HepG2 (cell line): ENCODE measurements at regions not wholly inside any gene's neighbourhood (a gene's known extent, or its start where the extent isn't known, plus 50 kb on each side); places are given as distances from the start of the nearest gene placed in this dataset.

ENCODE experiments used
- ATAC-seq: fragments of 200-7000 bp; cut with Tn5 transposase; 3 replicates; pipeline ENCODE4 v1.9.1; 2020; ENCODE audit warnings: mild to moderate bottlenecking, moderate library complexity
- BruUV-seq: library from RNA; stranded (reverse); fragments of 400-500 nt; replicated peaks from 2 replicates; lab custom pipeline; 2021; lab: Mats Ljungman, UMichigan
- CTCF ChIA-PET: fragments of 300-600 bp; formaldehyde crosslinking; extraction: SDS; loops from one replicate; lab custom pipeline; 2021; ENCODE audit warnings: low total read pairs, inconsistent platforms, low intra/inter-chr PET ratio; lab: Yijun Ruan, JAX
- POLR2A ChIA-PET: fragments of 350-600 bp; sonication (Branson Sonifier 250); formaldehyde crosslinking; loops from one replicate; lab custom pipeline; 2020; ENCODE audit warnings: antibody characterized with exemption, inconsistent platforms; lab: Yijun Ruan, JAX
- DNase-seq: peaks from one replicate; pipeline ENCODE4 v3.0.0-alpha.2; 2015; ENCODE audit warnings: low spot score
- FAIRE-seq: peaks from 3 replicates; lab custom pipeline; 2011; peaks lifted over from hg19 to GRCh38; lab: Jason Lieb, UNC
- H2AFZ ChIP-seq: one replicate; pipeline ENCODE4 v1.6.1; 2011; ENCODE audit warnings: low read length, inconsistent platforms
- H3K27ac ChIP-seq: fragments of 300-600 bp; 3 replicates; pipeline ENCODE4 v1.8.0; 2011; ENCODE audit warnings: mixed run types, mild to moderate bottlenecking, mixed read lengths, low read length, inconsistent platforms; ENCODE audit not compliant: insufficient read depth; ENCODE audit errors: extremely low read length
- H3K27me3 ChIP-seq, 2 experiments: fragments of 200-600 bp in 1 of 2; 2 replicates in 1 of 2; 3 replicates in 1 of 2; pipeline versions ENCODE4 v1.6.0 to v1.8.0; 2011; ENCODE audit warnings: low read length in 2 of 2, mild to moderate bottlenecking in 2 of 2, moderate library complexity in 2 of 2, inconsistent platforms in 1 of 2; ENCODE audit not compliant: insufficient read depth in 2 of 2, control insufficient read depth in 1 of 2
- H3K36me3 ChIP-seq, 2 experiments: fragments of 200-600 bp in 1 of 2; replicated peaks in 1 of 2; 2 replicates in 1 of 2; 3 replicates in 1 of 2; pipeline versions ENCODE4 v1.5.1 to v1.8.0; 2011; ENCODE audit warnings: low read length in 2 of 2, inconsistent platforms in 1 of 2; ENCODE audit not compliant: insufficient read depth in 2 of 2, control insufficient read depth in 1 of 2
- H3K4me1 ChIP-seq: 2 replicates; pipeline ENCODE4 v1.5.1; 2012; ENCODE audit warnings: low read length, inconsistent platforms; ENCODE audit not compliant: insufficient read depth
- H3K4me2 ChIP-seq: 2 replicates; pipeline ENCODE4 v1.6.0; 2011; ENCODE audit warnings: low read depth, low read length, inconsistent platforms
- H3K4me3 ChIP-seq, 3 experiments: fragments of 200-600 bp in 1 of 3; sonication (generic), shearing (Covaris generic) in 1 of 3; replicated peaks in 1 of 3; 2 replicates each; pipeline ENCODE4 v1.5.1; 2011 to 2016; ENCODE audit warnings: low read length in 3 of 3, inconsistent platforms in 2 of 3, low read depth in 2 of 3, mild to moderate bottlenecking in 2 of 3, control low read depth in 1 of 3, mixed read lengths in 1 of 3; ENCODE audit not compliant: insufficient read depth in 1 of 3
- H3K79me2 ChIP-seq: one replicate; pipeline ENCODE4 v1.6.1; 2011; ENCODE audit warnings: low read length, inconsistent platforms; ENCODE audit not compliant: insufficient read depth
- H3K9ac ChIP-seq: 2 replicates; pipeline ENCODE4 v1.6.0; 2011; ENCODE audit warnings: mild to moderate bottlenecking, low read depth, low read length, inconsistent platforms; ENCODE audit not compliant: insufficient read depth
- H3K9me3 ChIP-seq: 2 replicates; pipeline ENCODE4 v1.5.1; 2012; ENCODE audit warnings: mild to moderate bottlenecking, low read length
- H4K20me1 ChIP-seq: 2 replicates; pipeline ENCODE4 v1.6.0; 2011; ENCODE audit warnings: inconsistent platforms, mild to moderate bottlenecking, low read length, moderate library complexity; ENCODE audit not compliant: insufficient read depth
- ATF7 ChIP-seq, 2 experiments: fragments of 450-650 bp in 1 of 2; sonication (generic) in 1 of 2; formaldehyde crosslinking in 1 of 2; IDR thresholded peaks; 2 replicates each; pipeline versions ENCODE4 v1.4.0 to v1.6.1; 2016 to 2020; ENCODE audit warnings: antibody characterized with exemption in 1 of 2, mild to moderate bottlenecking in 1 of 2, missing genetic modification reagents in 1 of 2
- CREB1 ChIP-seq, 2 experiments: fragments of 450-650 bp in 1 of 2; IDR thresholded peaks; 2 replicates each; pipeline ENCODE4 v1.6.1; 2016 to 2017; ENCODE audit warnings: control low read depth in 1 of 2, mild to moderate bottlenecking in 1 of 2, missing compliant biosample characterization in 1 of 2, missing genetic modification characterization in 1 of 2
- KLF11 ChIP-seq: IDR thresholded peaks from 2 replicates; pipeline ENCODE4 v1.6.1; 2016; ENCODE audit warnings: missing compliant biosample characterization
- MTA3 ChIP-seq: sonication (generic); formaldehyde crosslinking; IDR thresholded peaks from 2 replicates; pipeline ENCODE4 v1.4.0; 2020; ENCODE audit warnings: missing genetic modification reagents
- MTERF4 ChIP-seq: sonication (generic); formaldehyde crosslinking; IDR thresholded peaks from 2 replicates; pipeline ENCODE4 v1.8.0; 2023; ENCODE audit warnings: mild to moderate bottlenecking, missing genetic modification reagents
- MXD4 ChIP-seq: IDR thresholded peaks from 2 replicates; pipeline ENCODE4 v1.6.1; 2016; ENCODE audit warnings: mild to moderate bottlenecking, missing biosample characterization, missing genetic modification reagents
- SMAD3 ChIP-seq: sonication (generic); formaldehyde crosslinking; IDR thresholded peaks from 2 replicates; pipeline ENCODE4 v1.4.0; 2020; ENCODE audit warnings: missing genetic modification reagents
- TIGD3 ChIP-seq: sonication (generic); formaldehyde crosslinking; IDR thresholded peaks from 2 replicates; pipeline ENCODE4 v1.5.1; 2020; ENCODE audit warnings: mild to moderate bottlenecking, missing genetic modification reagents, borderline replicate concordance
- ZNF280D ChIP-seq: sonication (generic); formaldehyde crosslinking; IDR thresholded peaks from 2 replicates; pipeline ENCODE4 v1.5.1; 2020; ENCODE audit warnings: mild to moderate bottlenecking, missing genetic modification reagents
- ZNF296 ChIP-seq: sonication (generic); formaldehyde crosslinking; conservative IDR thresholded peaks from 2 replicates; pipeline ENCODE4 v1.5.0; 2020; ENCODE audit warnings: mild to moderate bottlenecking, missing genetic modification reagents
- ZNF326 ChIP-seq: sonication (generic); formaldehyde crosslinking; IDR thresholded peaks from 2 replicates; pipeline ENCODE4 v1.4.0; 2020; ENCODE audit warnings: missing genetic modification reagents, borderline replicate concordance
- ZNF350 ChIP-seq: sonication (generic); formaldehyde crosslinking; IDR thresholded peaks from 2 replicates; pipeline ENCODE4 v1.4.0; 2020; ENCODE audit warnings: mild to moderate bottlenecking, low read depth, missing genetic modification reagents, borderline replicate concordance
- ZNF468 ChIP-seq: sonication (generic); formaldehyde crosslinking; IDR thresholded peaks from 2 replicates; pipeline ENCODE4 v1.8.0; 2022; ENCODE audit warnings: mild to moderate bottlenecking, moderate library complexity, missing genetic modification reagents
- ZNF7 ChIP-seq: IDR thresholded peaks from 2 replicates; pipeline ENCODE4 v1.6.1; 2016; ENCODE audit warnings: missing biosample characterization, missing genetic modification reagents
- WGBS: methylation state at CpG from one replicate; pipeline ENCODE4 v1.1.6; 2017; ENCODE audit warnings: low lambda C conversion rate; 5-methylcytosine and 5-hydroxymethylcytosine counted together
- in situ Hi-C: cut with HindIII; loops from 2 replicates; pipeline ENCODE4 v1.10.0; 2017; ENCODE audit warnings: low pct_unique_long_range_greater_than_20kb; ENCODE audit not compliant: extremely low pct_ligation_motif_present
- intact Hi-C: fragments of 100-400 bp; cut with micrococcal nuclease; formaldehyde crosslinking; loops from one replicate; pipeline ENCODE4 v1.10.0; 2022; ENCODE audit not compliant: unreplicated experiment

DNA sequence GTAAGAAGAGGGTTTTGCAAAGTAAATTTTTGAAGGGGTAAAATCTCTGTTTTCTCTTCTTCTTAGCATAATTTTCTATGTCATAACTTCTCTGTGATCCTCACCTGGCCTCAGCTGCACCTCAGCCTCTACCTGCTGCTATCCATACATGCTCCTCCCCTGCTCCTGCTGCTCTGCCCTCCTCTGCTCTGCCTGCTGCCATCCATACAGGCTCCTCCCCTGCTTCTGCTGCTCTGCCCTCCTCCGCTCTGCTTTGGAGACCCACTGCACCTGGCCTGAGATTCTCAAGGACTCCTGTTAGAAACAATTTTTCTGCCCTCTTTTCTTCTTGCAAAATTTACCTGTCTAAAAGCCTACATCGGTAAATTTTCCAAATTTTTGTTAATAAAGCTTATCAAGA, 388.6 kb upstream of the PITX2 start (continued):
- TF ChIP-seq ZNF296 = no peak
- no peak for TF ChIP-seq TIGD3 (CRISPR knock-in tag)
- no peak for TF ChIP-seq MTERF4
- no peak for TF ChIP-seq ZNF350 (CRISPR knock-in tag)
- no peak for TF ChIP-seq MXD4 (CRISPR knock-in tag)

DNA sequence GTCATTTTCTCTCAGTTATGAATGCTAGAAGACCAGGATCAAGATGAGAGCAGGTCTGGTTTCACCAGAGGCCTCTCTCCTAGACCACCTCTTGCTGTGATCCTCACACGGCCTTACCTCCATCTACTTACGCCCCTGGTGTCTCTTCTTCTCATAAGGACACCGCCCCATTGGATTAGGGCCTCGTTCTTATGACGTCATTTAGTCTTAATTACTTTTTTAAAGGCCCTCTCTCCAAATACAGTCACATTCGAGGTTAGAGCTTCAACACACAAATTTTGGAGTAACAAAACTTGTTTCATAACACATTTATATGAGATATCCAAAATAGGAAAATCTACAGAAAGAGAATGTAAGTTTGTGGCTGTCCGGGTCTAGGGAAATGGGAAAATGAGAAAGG, 391.0 kb upstream of the PITX2 start:
- CTCF ChIA-PET = no interaction called here

More for the DNA sequence above, 391.0 kb upstream of the PITX2 start:
- POLR2A ChIA-PET = no interaction called here
- DNase-seq = no peak
- no peak for ATAC-seq
- BruUV-seq = no TSS peak
- Histone ChIP-seq H3K36me3 (no peaks in the 10 kb centered on the region), H3K9ac (no peak overlapping the region), H2AFZ (no peak overlapping the region), H3K4me3 (no peak overlapping the region), H3K27ac (no peak overlapping the region), H3K79me2 (no peaks in the 10 kb centered on the region), H4K20me1 (no peaks in the 10 kb centered on the region), H3K4me1 (no peaks in the 10 kb centered on the region), H3K9me3 (no peaks in the 10 kb centered on the region), H3K27me3 (no peaks in the 10 kb centered on the region), H3K4me2 (no peak overlapping the region)
- intact Hi-C loops (no loop called here), in situ Hi-C loops (no loop called here)
- WGBS = 2% methylated on average over 7 of the region's 7 CpGs
- TF ChIP-seq MTA3 (CRISPR knock-in tag) = no peak
- TF ChIP-seq CREB1 (IDR thresholded peaks at IDR 0.05) = peak; percentile 91
- no peak for TF ChIP-seq CREB1 (CRISPR knock-in tag; IDR thresholded peaks at IDR 0.05)
- TF ChIP-seq ZNF326 (CRISPR knock-in tag) = no peak
- no peak for TF ChIP-seq ZNF468 (CRISPR knock-in tag)
- no peak for TF ChIP-seq ZNF280D (CRISPR knock-in tag)
- TF ChIP-seq ATF7 (IDR thresholded peaks at IDR 0.05) = peak; percentile 97
- no peak for TF ChIP-seq ATF7 (CRISPR knock-in tag; IDR thresholded peaks at IDR 0.05)
- TF ChIP-seq ZNF7 (CRISPR knock-in tag) = no peak
- TF ChIP-seq KLF11 (CRISPR knock-in tag) = no peak
- TF ChIP-seq SMAD3 (CRISPR knock-in tag) = no peak
- FAIRE-seq = no peak
